ENCODE measurements at regions not wholly inside any gene's neighbourhood (a gene's known extent, or its start where the extent isn't known, plus 50 kb on each side); places are given as distances from the start of the nearest gene placed in this dataset.
"Not testable (repeated sequence)": the region's sequence is repeated elsewhere in the genome, so short reads cannot be mapped to it uniquely, and the experiment has no call there.

DNA sequence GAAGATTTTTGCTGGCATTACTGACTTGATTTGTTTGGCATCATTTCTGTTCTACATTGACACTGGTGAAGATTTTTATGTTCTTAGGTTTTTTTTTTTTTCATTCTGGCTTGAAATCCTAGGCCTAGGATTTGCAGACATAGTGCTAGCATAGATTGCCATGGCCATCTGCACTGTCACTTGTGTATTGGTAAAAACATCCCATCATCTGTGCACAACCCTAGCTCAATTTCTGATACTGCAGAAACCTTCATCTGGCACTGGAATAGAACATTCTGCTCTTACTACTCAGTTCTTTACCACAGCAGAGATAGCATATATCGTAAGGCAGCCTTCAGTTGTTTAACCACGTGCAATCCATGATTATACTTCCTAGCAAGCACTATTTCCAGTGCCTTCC is 111.5 kb upstream of the IL15 start:
- DNase-seq (ENCODE audit: low read depth, low spot score) = no peak

DNA sequence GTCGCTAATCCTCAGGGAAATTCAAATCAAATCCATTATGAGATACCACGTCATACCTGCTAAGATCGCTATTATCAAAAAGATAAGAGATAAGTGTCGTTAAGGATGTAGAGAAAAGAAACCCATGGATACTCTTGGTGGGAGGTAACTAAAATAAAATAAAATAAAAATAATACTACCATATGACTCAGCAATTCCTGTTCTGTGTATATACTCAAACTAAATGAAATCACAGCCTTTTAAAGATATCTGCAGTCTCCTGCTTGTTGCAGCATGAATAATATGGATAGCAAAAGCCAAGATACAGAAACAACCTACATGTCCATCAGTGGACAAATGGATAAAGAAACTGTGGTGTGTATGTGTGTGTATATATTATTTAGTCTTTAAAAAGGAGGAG is 105.8 kb upstream of the IL15 start:
- no peak for DNase-seq (ENCODE audit: low read depth, low spot score)

GRCh38 chr4:141534985-141535384 is 101.4 kb upstream of the IL15 start:
- DNase-seq (ENCODE audit: low read depth, low spot score) = no peak

- no peak for DNase-seq (ENCODE audit: low read depth, low spot score)
Observed at GRCh38 chr4:141538001-141538400, 98.4 kb upstream of the IL15 start.

DNA sequence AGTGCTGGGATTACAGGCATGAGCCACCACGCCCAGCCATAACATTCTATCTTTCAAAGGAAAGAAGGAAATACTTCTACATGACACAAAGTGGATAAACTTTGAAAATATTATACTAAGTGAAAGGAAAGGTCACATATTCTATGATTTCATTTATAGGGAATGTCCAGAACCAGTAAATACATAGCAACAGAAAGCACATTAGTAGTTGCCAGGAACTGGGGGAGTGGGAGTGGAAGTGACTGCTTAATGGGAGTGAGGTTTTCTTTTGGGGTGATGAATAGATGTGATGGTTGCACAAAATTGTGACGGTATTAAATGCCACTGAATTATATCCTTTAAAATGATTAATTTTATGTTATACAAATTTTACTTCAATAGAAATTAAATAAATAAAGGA is 95.7 kb upstream of the IL15 start:
- DNase-seq (ENCODE audit: low read depth, low spot score) = no peak

DNA sequence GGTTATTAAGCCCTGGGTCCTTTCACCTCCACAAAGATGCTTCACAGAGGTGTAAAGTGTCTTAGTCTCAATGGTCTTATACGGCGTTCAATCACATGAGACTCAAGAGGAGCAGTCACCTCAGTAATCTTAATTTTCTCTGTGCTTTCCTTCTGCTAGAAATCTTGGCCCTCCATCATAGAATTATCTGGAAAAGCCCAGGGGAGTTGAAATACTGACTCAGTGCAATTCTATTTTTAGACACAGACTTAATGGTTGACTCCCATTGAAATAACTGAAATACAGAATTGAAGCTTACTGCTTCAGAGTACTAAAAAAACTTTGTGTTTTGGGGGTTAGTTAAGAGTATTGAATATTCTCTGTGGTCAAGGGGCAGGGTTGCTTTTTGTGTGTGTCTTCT is 94.5 kb upstream of the IL15 start:
- DNase-seq (ENCODE audit: low read depth, low spot score) = no peak

DNA sequence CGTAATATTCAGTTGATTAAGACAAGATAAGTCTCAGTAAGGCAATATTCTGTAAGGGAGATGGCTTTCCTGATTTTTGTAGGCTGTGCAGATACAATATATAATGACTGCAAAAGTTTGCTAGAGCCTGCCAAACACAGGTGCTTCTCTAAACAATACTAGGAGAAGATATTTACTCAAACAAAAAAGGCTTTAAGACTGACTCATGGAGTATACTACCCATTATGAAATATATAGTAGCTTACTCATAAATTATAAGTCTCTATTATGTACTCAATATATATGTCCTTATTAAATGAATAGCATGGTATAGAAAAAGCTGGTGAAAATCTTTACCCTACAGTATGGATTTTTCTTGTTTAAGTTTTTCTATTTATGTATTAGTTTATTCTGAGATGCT is 93.2 kb upstream of the IL15 start:
- DNase-seq (ENCODE audit: low read depth, low spot score) = no peak

DNA sequence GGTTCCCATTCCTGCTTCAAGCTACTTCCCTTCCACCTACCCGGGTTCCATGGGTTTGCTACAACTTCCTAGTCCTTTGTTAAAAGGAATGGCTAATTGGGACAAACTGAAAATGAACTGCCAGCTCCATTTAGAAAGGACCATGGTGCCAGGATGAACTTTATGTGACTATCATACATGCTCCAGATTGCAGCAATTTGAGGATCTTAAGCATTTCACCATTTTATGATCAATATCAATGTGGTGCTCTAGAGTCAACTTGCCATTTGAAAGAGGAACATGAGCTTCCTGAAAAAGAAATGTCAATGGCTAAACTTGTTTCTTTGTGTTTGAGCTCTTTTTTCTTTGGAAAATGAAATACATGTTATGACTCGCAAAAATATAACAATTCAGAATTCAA is 92.7 kb upstream of the IL15 start:
- DNase-seq (ENCODE audit: low read depth, low spot score) = no peak

- no peak for DNase-seq (ENCODE audit: low read depth, low spot score)
Observed at GRCh38 chr4:141548791-141549190, 87.6 kb upstream of the IL15 start.

DNA sequence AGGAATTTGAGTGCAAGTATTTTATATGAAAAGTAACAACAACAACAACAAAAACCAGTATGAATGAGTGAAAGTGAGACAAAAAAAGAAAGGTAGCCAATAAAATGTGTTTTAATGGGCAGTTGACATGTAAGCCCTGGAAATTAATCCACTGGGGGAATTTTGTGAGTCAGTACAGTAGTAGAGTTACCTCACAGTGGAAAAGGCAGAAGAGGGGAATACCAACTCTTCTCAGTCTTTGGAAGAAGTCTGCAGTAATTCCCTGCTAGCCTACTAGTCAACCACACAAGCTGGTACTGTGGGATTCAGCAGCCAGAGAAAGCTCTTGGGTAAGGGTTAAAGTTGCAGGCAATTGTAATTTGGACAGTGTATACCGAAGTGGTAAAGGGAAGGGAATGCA is 76.3 kb upstream of the IL15 start:
- DNase-seq (ENCODE audit: low read depth, low spot score) = no peak

DNA sequence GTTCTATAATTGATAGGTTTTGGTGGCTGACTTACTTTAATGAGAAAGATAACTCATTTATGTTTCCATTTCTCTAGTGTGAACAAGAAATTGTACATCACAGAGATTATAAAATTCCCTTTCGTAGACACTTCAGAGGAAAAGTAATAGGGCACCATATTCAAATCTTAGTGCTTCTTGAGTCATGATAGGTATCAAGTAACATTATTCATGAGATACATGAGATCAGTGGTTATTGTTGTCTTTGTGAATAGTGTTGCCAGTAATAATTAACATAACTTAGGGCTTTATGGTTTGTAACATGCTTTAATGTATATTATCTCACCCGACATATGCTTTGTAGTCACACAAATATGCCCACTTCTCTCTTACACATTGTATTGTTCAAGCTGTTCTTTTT is 73.7 kb upstream of the IL15 start:
- no peak for DNase-seq (ENCODE audit: low read depth, low spot score)

GRCh38 chr4:141563723-141564122 is 72.7 kb upstream of the IL15 start:
- DNase-seq (ENCODE audit: low read depth, low spot score) = no peak

DNA sequence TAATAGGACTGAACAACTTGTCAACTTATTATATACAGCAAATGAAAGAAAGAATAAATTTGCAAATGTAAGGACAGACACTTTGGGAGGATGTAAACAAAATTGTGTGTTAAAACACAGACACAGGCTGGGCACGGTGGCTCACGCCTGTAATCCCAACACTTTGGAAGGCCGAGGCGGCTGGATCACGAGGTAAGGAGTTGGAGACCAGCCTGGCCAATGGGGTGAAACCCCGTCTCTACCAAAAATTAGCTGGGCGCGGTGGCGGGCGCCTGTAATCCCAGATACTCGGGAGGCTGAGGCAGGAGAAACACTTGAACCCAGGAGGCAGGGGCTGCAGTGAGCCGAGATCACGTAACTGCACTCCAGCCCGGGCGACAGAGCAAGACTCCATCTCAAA is 71.4 kb upstream of the IL15 start:
- DNase-seq (ENCODE audit: low read depth, low spot score) = not testable (repeated sequence)

- DNase-seq (ENCODE audit: low read depth, low spot score) = no peak
Observed at GRCh38 chr4:141565379-141566089, 70.8 kb upstream of the IL15 start.

GRCh38 chr4:141567326-141567915 is 69.0 kb upstream of the IL15 start:
- DNase-seq (ENCODE audit: low read depth, low spot score) = no peak

DNA sequence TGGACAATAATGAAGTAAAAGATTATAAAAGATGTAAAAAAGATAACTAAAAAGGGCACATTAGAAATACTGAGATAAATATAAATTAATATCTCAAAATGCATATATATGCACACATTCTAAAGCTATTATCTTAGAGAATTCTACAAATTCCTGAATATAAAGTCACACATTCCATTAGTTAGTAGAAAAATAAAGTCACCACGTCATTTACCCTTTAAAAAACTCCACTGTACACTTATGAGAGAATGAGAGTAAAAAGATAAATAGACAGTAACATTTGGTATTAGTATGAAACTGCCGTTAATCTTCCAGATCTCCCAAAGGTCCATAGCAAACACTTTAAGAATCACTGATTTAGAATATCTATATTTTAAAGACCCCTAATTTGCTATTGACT is 67.2 kb upstream of the IL15 start:
- DNase-seq (ENCODE audit: low read depth, low spot score) = no peak

GRCh38 chr4:141570290-141570689 is 66.1 kb upstream of the IL15 start:
- no peak for DNase-seq (ENCODE audit: low read depth, low spot score)

DNA sequence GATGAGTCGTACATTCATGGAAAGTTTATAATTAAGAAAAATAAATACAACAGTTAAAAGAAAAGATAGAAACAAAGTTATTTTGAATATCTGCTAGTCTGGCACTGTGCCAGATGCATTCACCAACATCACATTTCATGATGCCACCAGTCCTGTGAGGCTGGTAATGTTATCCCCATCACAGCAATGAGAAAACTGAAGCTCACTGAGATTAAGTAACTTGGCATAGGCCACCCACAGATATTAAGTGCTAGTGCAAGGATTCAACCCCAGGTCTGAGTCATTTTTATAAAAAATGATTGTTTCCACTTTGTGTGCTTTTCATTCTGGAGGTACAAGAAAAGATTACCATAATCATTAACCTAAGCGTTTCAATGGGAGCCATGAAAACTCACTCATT is 65.0 kb upstream of the IL15 start:
- DNase-seq (ENCODE audit: low read depth, low spot score) = no peak

GRCh38 chr4:141571793-141572192 is 64.6 kb upstream of the IL15 start:
- no peak for DNase-seq (ENCODE audit: low read depth, low spot score)

GRCh38 chr4:141573678-141574077 is 62.7 kb upstream of the IL15 start:
- no peak for DNase-seq (ENCODE audit: low read depth, low spot score)

- no peak for DNase-seq (ENCODE audit: low read depth, low spot score)
Observed at GRCh38 chr4:141575884-141576283, 60.5 kb upstream of the IL15 start.

GRCh38 chr4:141576585-141577110 is 59.7 kb upstream of the IL15 start:
- no peak for DNase-seq (ENCODE audit: low read depth, low spot score)

DNA sequence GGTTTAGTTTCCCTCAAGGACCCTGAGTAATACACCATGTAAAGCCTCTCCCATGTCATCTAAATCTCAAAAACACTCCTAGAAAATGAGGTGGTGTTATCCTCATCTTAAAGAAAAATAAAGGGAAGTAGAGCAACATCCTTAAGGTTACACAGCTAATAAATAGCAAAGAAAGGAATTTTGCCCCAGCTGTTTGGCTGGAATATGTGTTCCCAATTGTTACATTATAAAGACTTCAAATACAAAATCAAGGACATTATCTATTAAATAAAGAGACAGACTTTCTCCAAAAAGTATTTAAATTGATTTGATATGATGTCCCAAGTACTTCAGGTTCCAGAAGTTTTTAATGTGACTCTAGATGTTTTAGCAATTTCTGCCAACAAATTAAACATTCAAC is 57.9 kb upstream of the IL15 start:
- DNase-seq (ENCODE audit: low read depth, low spot score) = no peak

DNA sequence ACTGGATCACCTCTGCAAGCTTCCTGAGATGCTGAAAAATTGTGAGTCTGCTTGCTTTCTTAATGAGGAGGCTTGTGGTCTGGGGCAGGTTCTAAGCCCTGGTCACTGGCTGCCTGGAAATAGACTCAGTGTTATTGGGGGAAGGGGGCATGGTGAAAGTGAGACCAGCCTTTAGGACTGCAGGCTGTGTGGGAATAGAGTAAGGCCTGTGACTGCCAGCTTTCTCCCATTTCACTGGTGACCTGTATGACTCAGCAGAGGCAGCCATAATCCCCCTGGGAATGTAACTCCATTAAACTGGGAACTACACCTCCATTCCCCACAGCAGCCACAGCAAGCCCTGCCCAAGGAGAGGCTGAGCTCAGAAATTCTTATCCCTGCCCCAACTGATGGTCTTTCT is 55.9 kb upstream of the IL15 start:
- DNase-seq (ENCODE audit: low read depth, low spot score) = no peak

Measured in smooth muscle cell of the brain vasculature (primary cell).